HG03571 (cell line): ENCODE measurements at regions not wholly inside any gene's neighbourhood (a gene's known extent, or its start where the extent isn't known, plus 50 kb on each side); places are given as distances from the start of the nearest gene placed in this dataset.

Source experiments
- ATAC-seq: cut with Tn5 transposase; IDR thresholded peaks from one replicate; pipeline ENCODE4 v1.9.1; 2021; ENCODE audit not compliant: unreplicated experiment

- no peak for ATAC-seq
Measured at GRCh38 chr5:62731022-62731421, 152.4 kb downstream of the LRRC70 start.

GRCh38 chr5:62729675-62730074 is 151.1 kb downstream of the LRRC70 start:
- ATAC-seq: no peak

- ATAC-seq: no peak
Measured at GRCh38 chr5:62727861-62728260, 149.2 kb downstream of the LRRC70 start.

- no peak for ATAC-seq
Measured at GRCh38 chr5:62727184-62727583, 148.6 kb downstream of the LRRC70 start.

GRCh38 chr5:62722360-62722759 is 143.7 kb downstream of the LRRC70 start:
- ATAC-seq: no peak

- ATAC-seq: peak; percentile 97
Measured at GRCh38 chr5:62720031-62720441, 141.4 kb downstream of the LRRC70 start.

- ATAC-seq: no peak
Measured at GRCh38 chr5:62719061-62719720, 140.6 kb downstream of the LRRC70 start.

GRCh38 chr5:62718324-62718723 is 139.7 kb downstream of the LRRC70 start:
- ATAC-seq: no peak

- no peak for ATAC-seq
Measured at GRCh38 chr5:62717301-62717933, 138.8 kb downstream of the LRRC70 start.

- ATAC-seq: no peak
Measured at GRCh38 chr5:62714296-62714695, 135.7 kb downstream of the LRRC70 start.

GRCh38 chr5:62708481-62709325 is 130.1 kb downstream of the LRRC70 start:
- ATAC-seq: no peak

GRCh38 chr5:62707563-62707962 is 128.9 kb downstream of the LRRC70 start:
- ATAC-seq: no peak

- ATAC-seq: no peak
Measured at GRCh38 chr5:62707131-62707530, 128.5 kb downstream of the LRRC70 start.

GRCh38 chr5:62705022-62705421 is 126.4 kb downstream of the LRRC70 start:
- ATAC-seq: no peak

GRCh38 chr5:62702126-62702525 is 123.5 kb downstream of the LRRC70 start:
- ATAC-seq: no peak

- no peak for ATAC-seq
Measured at GRCh38 chr5:62701036-62701435, 122.4 kb downstream of the LRRC70 start.

GRCh38 chr5:62698756-62699155 is 120.1 kb downstream of the LRRC70 start:
- ATAC-seq: no peak

- no peak for ATAC-seq
Measured at GRCh38 chr5:62695274-62695673, 116.7 kb downstream of the LRRC70 start.

GRCh38 chr5:62692946-62693713 is 114.5 kb downstream of the LRRC70 start:
- ATAC-seq: no peak

GRCh38 chr5:62691946-62692345 is 113.3 kb downstream of the LRRC70 start:
- no peak for ATAC-seq

- ATAC-seq: no peak
Measured at GRCh38 chr5:62690421-62690820, 111.8 kb downstream of the LRRC70 start.
